ENCODE measurements at regions not wholly inside any gene's neighbourhood (a gene's known extent, or its start where the extent isn't known, plus 50 kb on each side); places are given as distances from the start of the nearest gene placed in this dataset.

- BruUV-seq (replicated peaks): no TSS peak
- Histone ChIP-seq H3K4me1 (ENCODE audit: control insufficient read depth, insufficient read depth, low read length) (no peaks in the 10 kb centered on the region), H3K36me3 (ENCODE audit: control insufficient read depth, insufficient read depth, low read length) (no peaks in the 10 kb centered on the region), H3K4me3 (ENCODE audit: low read depth in 2 of 2, low read length in 2 of 2) (no peak overlapping the region), H3K27me3 (ENCODE audit: control insufficient read depth, insufficient read depth, low read length) (no peaks in the 10 kb centered on the region), H3K27ac (ENCODE audit: low read length) (no peak overlapping the region), H3K9me3 (ENCODE audit: control insufficient read depth, insufficient read depth, low read depth, low read length) (no peaks in the 10 kb centered on the region)
- in situ Hi-C loops (cut with HindIII; ENCODE audit: low pct_unique_long_range_greater_than_20kb, low sequenced_read_pairs) (no loop called here), intact Hi-C loops (cut with micrococcal nuclease; ENCODE audit: unreplicated experiment) (no loop called here)
- DNase-seq (ENCODE audit: low read depth, low spot score) (no peak), ATAC-seq (no peak)
- CTCF ChIA-PET: no interaction called here
- POLR2A ChIA-PET: interaction anchor here (0.6 kb wide), 2 partner anchors 31 to 74 kb away, joined by 3 to 7 read pairs; no protein-coding TSS in a partner anchor
- TF ChIP-seq REST (IDR thresholded peaks at IDR 0.05; ENCODE audit: insufficient read depth in 1 of 2, low read depth in 2 of 2, low read length in 1 of 2) (no peak), SIN3A (IDR thresholded peaks at IDR 0.05; ENCODE audit: borderline replicate concordance, insufficient read depth, low read depth, low read length) (no peak), CTCF (IDR thresholded peaks at IDR 0.05) (no peak), POLR2AphosphoS5 (IDR thresholded peaks at IDR 0.05; ENCODE audit: low read depth, low read length) (no peak)
Measured at GRCh38 chr20:56860413-56860812, 231.3 kb downstream of the TFAP2C start.

GRCh38 chr20:56861590-56861989, 232.5 kb downstream of the TFAP2C start:
- H3K27ac ChIP-seq (ENCODE audit: low read length): no peak overlapping the region
- no peaks in the 10 kb centered on the region for H3K9me3 ChIP-seq (ENCODE audit: control insufficient read depth, insufficient read depth, low read depth, low read length)
- in situ Hi-C loops (cut with HindIII; ENCODE audit: low pct_unique_long_range_greater_than_20kb, low sequenced_read_pairs) (no loop called here), intact Hi-C loops (cut with micrococcal nuclease; ENCODE audit: unreplicated experiment) (no loop called here)
- TF ChIP-seq CTCF (IDR thresholded peaks at IDR 0.05) (no peak), POLR2AphosphoS5 (IDR thresholded peaks at IDR 0.05; ENCODE audit: low read depth, low read length) (no peak), REST (IDR thresholded peaks at IDR 0.05; ENCODE audit: insufficient read depth in 1 of 2, low read depth in 2 of 2, low read length in 1 of 2) (no peak), SIN3A (IDR thresholded peaks at IDR 0.05; ENCODE audit: borderline replicate concordance, insufficient read depth, low read depth, low read length) (no peak), TCF7L2 (IDR thresholded peaks at IDR 0.05; ENCODE audit: low read depth, low read length) (no peak)
- BruUV-seq (replicated peaks): no TSS peak
- no peaks in the 10 kb centered on the region for H3K36me3 ChIP-seq (ENCODE audit: control insufficient read depth, insufficient read depth, low read length)
- no peak for DNase-seq (ENCODE audit: low read depth, low spot score)
- CTCF ChIA-PET: no interaction called here
- POLR2A ChIA-PET: no interaction called here
- no peaks in the 10 kb centered on the region for H3K27me3 ChIP-seq (ENCODE audit: control insufficient read depth, insufficient read depth, low read length)
- no peak overlapping the region for H3K4me3 ChIP-seq (ENCODE audit: low read depth in 2 of 2, low read length in 2 of 2)
- H3K4me1 ChIP-seq (ENCODE audit: control insufficient read depth, insufficient read depth, low read length): no peaks in the 10 kb centered on the region
- ATAC-seq: no peak
